BJ (cell line): ENCODE measurements at regions not wholly inside any gene's neighbourhood (a gene's known extent, or its start where the extent isn't known, plus 50 kb on each side); places are given as distances from the start of the nearest gene placed in this dataset.
"Not testable (repeated sequence)": the region's sequence is repeated elsewhere in the genome, so short reads cannot be mapped to it uniquely, and the experiment has no call there.

Source experiments
- CTCF ChIA-PET: fragments of 350-600 bp; formaldehyde crosslinking; extraction: SDS; loops from one replicate; lab custom pipeline; 2021; ENCODE audit warnings: antibody characterized with exemption, inconsistent platforms; lab: Yijun Ruan, JAX
- POLR2A ChIA-PET: fragments of 300-600 bp; sonication (Branson Sonifier 250); formaldehyde crosslinking; extraction: SDS; loops from one replicate; lab custom pipeline; 2021; ENCODE audit warnings: antibody characterized with exemption; lab: Charles Lee
- DNase-seq: peaks from one replicate; pipeline ENCODE4 v3.0.0-alpha.2; 2011; ENCODE audit warnings: low read depth
- H3K27me3 ChIP-seq: 2 replicates; pipeline ENCODE4 v1.6.0; 2011; ENCODE audit warnings: low read length; ENCODE audit not compliant: control insufficient read depth, insufficient read depth
- H3K36me3 ChIP-seq: 2 replicates; pipeline ENCODE4 v1.5.1; 2011; ENCODE audit warnings: low read length; ENCODE audit not compliant: control insufficient read depth, insufficient read depth
- H3K4me3 ChIP-seq: 2 replicates; pipeline ENCODE4 v1.5.1; 2011; ENCODE audit warnings: low read depth, mild to moderate bottlenecking, control low read depth, low read length
- TF ChIP-seq, protein P1 (sequence below): IDR thresholded peaks from 2 replicates; pipeline ENCODE4 v1.5.1; 2011; ENCODE audit warnings: low read depth, mild to moderate bottlenecking, control low read depth, inconsistent platforms, low read length, moderate library complexity; ENCODE audit not compliant: insufficient read depth

GRCh38 chr6:142016666-142017065 is 116.1 kb upstream of the GJE1 start:
- H3K4me3 ChIP-seq, CTCF ChIA-PET, POLR2A ChIA-PET, H3K27me3 ChIP-seq, DNase-seq, H3K36me3 ChIP-seq: not testable (repeated sequence)

- H3K27me3 ChIP-seq, H3K36me3 ChIP-seq, H3K4me3 ChIP-seq, DNase-seq, POLR2A ChIA-PET, CTCF ChIA-PET: not testable (repeated sequence)
Measured at GRCh38 chr6:142015463-142015862, 117.3 kb upstream of the GJE1 start.

GRCh38 chr6:142015011-142015410 is 117.7 kb upstream of the GJE1 start:
- ChIA-PET POLR2A (no interaction called here), CTCF (no interaction called here)
- H3K27me3 ChIP-seq, result no peaks in the 10 kb centered on the region
- TF ChIP-seq, protein P1, sequence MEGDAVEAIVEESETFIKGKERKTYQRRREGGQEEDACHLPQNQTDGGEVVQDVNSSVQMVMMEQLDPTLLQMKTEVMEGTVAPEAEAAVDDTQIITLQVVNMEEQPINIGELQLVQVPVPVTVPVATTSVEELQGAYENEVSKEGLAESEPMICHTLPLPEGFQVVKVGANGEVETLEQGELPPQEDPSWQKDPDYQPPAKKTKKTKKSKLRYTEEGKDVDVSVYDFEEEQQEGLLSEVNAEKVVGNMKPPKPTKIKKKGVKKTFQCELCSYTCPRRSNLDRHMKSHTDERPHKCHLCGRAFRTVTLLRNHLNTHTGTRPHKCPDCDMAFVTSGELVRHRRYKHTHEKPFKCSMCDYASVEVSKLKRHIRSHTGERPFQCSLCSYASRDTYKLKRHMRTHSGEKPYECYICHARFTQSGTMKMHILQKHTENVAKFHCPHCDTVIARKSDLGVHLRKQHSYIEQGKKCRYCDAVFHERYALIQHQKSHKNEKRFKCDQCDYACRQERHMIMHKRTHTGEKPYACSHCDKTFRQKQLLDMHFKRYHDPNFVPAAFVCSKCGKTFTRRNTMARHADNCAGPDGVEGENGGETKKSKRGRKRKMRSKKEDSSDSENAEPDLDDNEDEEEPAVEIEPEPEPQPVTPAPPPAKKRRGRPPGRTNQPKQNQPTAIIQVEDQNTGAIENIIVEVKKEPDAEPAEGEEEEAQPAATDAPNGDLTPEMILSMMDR, result no peak
- no peak for DNase-seq
- no peak overlapping the region for H3K4me3 ChIP-seq
- no peaks in the 10 kb centered on the region for H3K36me3 ChIP-seq

GRCh38 chr6:142014515-142014914 is 118.2 kb upstream of the GJE1 start:
- H3K27me3 ChIP-seq, result no peaks in the 10 kb centered on the region
- peak; percentile 87 for DNase-seq
- POLR2A ChIA-PET, result no interaction called here
- TF ChIP-seq, protein P1, result no peak
- H3K4me3 ChIP-seq, result no peak overlapping the region
- CTCF ChIA-PET, result no interaction called here
- no peaks in the 10 kb centered on the region for H3K36me3 ChIP-seq

DNA sequence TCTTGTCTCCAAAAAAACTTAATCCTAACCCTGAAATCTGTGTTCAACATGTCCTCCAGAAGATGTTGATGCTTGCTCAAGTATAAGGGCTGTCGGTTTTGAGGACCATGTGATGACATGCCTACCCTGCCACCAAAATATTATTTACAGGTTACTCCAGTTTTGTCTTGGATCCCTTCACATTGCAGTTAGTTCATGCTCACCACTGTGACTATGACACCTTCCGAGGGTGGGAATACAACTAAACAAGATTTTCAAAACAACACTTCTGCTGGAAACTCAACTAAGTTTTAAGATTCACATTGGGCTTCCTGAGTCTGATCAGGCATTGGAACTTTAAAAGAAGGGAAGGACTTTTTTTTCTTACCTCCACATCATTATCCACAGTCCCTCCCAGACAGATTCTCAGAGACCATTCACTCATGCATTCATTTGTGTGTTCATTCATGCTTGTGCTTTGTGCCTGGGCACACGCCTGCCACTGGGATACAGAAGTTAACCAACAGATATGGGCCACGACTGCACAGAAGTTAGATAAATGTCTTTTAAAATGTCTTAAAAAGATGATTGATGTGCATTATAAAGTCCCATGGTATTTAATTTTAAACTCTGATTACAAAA is 118.7 kb upstream of the GJE1 start:
- ChIA-PET CTCF (interaction anchor here (0.8 to 3.2 kb wide), 2 partner anchors 24 to 62 kb away, joined by 3 to 9 read pairs; no protein-coding TSS in a partner anchor), POLR2A (no interaction called here)
- TF ChIP-seq, protein P1, result no peak
- Histone ChIP-seq H3K27me3 (no peaks in the 10 kb centered on the region), H3K4me3 (no peak overlapping the region), H3K36me3 (no peaks in the 10 kb centered on the region)
- DNase-seq, result no peak

GRCh38 chr6:142013287-142013686 is 119.4 kb upstream of the GJE1 start:
- no peaks in the 10 kb centered on the region for H3K27me3 ChIP-seq
- DNase-seq, result peak; percentile 89
- H3K36me3 ChIP-seq, result no peaks in the 10 kb centered on the region
- H3K4me3 ChIP-seq, result no peak overlapping the region
- ChIA-PET POLR2A (no interaction called here), CTCF (interaction anchor here (0.8 to 3.2 kb wide), 2 partner anchors 24 to 62 kb away, joined by 3 to 9 read pairs; no protein-coding TSS in a partner anchor)
- TF ChIP-seq, protein P1, result no peak
